AG04449 (cell line): ENCODE measurements at regions not wholly inside any gene's neighbourhood (a gene's known extent, or its start where the extent isn't known, plus 50 kb on each side); places are given as distances from the start of the nearest gene placed in this dataset.

Experiments used
- CTCF ChIA-PET: fragments of 350-600 bp; formaldehyde crosslinking; extraction: SDS; loops from one replicate; lab custom pipeline; 2021; ENCODE audit warnings: antibody characterized with exemption; lab: Yijun Ruan, JAX
- POLR2A ChIA-PET: fragments of 400-600, 350-600 bp; formaldehyde crosslinking; extraction: SDS; loops from one replicate; lab custom pipeline; 2020; ENCODE audit warnings: antibody characterized with exemption, inconsistent platforms; lab: Yijun Ruan, JAX
- DNase-seq: peaks from one replicate; pipeline ENCODE4 v3.0.0-alpha.2; 2010; ENCODE audit warnings: low read depth, low spot score
- H3K4me3 ChIP-seq: 2 replicates; pipeline ENCODE4 v1.5.1; 2011; ENCODE audit warnings: low read depth, mild to moderate bottlenecking, control low read depth, low read length
- CTCF ChIP-seq: IDR thresholded peaks from one replicate; pipeline ENCODE4 v1.5.1; 2011; ENCODE audit warnings: mild to moderate bottlenecking, moderate library complexity, low read length, control low read depth, inconsistent platforms; ENCODE audit not compliant: insufficient read depth; ENCODE audit errors: missing control alignments

GRCh38 chr17:33421933-33422332 is 128.8 kb upstream of the ASIC2 start:
- no peak for DNase-seq
- ChIA-PET POLR2A (no interaction called here), CTCF (no interaction called here)
- TF ChIP-seq CTCF: no peak
- H3K4me3 ChIP-seq: no peak overlapping the region

DNA sequence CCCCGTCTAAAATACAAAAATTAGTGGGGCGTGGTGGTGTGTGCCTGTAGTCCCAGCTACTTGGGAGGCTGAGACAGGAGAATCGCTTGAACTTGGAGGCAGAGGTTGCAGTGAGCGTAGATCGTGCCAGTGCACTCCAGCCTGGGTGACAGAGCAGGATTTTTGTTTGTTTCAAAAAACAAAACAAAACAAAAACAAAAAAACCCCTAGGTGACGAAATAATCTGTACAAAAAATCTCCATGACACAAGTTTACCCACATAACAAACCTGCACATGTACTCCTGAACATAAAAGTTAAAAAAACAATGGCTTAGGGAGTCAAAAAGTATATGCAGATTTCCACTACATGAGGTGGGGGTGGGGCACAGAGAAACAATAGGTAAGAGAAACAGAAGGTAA is 140.5 kb upstream of the ASIC2 start:
- CTCF ChIA-PET: no interaction called here
- DNase-seq: no peak
- no peak overlapping the region for H3K4me3 ChIP-seq
- no peak for TF ChIP-seq CTCF
- POLR2A ChIA-PET: no interaction called here

- CTCF ChIA-PET: no interaction called here
Observed at GRCh38 chr17:33434841-33435240, 141.7 kb upstream of the ASIC2 start.

GRCh38 chr17:33435721-33436301 is 142.7 kb upstream of the ASIC2 start:
- CTCF ChIA-PET: no interaction called here

More at GRCh38 chr17:33434841-33435240, 141.7 kb upstream of the ASIC2 start:
- no peak for DNase-seq
- POLR2A ChIA-PET: no interaction called here
- H3K4me3 ChIP-seq: no peak overlapping the region
- no peak for TF ChIP-seq CTCF

DNA sequence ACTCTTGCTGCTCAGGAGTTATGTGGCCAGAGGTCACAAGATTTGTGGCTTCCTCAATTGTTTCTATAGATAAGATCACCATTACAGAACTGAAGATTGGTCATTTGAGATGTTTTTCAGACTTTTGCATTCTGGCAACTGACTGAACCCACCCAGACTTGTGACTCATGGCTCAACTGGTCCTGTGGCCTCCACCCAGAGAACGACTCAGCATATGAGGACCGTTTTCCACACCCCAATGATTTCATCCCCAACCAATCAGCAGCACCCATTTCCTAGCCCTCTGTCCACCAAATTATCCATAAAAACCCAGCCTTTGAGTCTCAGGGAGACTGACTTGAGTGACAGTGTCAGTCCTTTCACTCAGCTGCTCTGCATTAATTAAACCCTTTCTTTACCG is 143.2 kb upstream of the ASIC2 start:
- TF ChIP-seq CTCF: no peak
- DNase-seq: no peak
- H3K4me3 ChIP-seq: no peak overlapping the region
- CTCF ChIA-PET: no interaction called here
- POLR2A ChIA-PET: no interaction called here

More at GRCh38 chr17:33435721-33436301, 142.7 kb upstream of the ASIC2 start:
- POLR2A ChIA-PET: no interaction called here
- no peak for TF ChIP-seq CTCF
- no peak for DNase-seq
- H3K4me3 ChIP-seq: no peak overlapping the region

GRCh38 chr17:33438139-33438538 is 145.0 kb upstream of the ASIC2 start:
- DNase-seq: no peak
- no peak for TF ChIP-seq CTCF
- POLR2A ChIA-PET: no interaction called here
- CTCF ChIA-PET: no interaction called here
- H3K4me3 ChIP-seq: no peak overlapping the region
